BJ (cell line): ENCODE measurements at regions not wholly inside any gene's neighbourhood (a gene's known extent, or its start where the extent isn't known, plus 50 kb on each side); places are given as distances from the start of the nearest gene placed in this dataset.

ENCODE experiments used
- CTCF ChIA-PET: fragments of 350-600 bp; formaldehyde crosslinking; extraction: SDS; loops from one replicate; lab custom pipeline; 2021; ENCODE audit warnings: antibody characterized with exemption, inconsistent platforms; lab: Yijun Ruan, JAX
- POLR2A ChIA-PET: fragments of 300-600 bp; sonication (Branson Sonifier 250); formaldehyde crosslinking; extraction: SDS; loops from one replicate; lab custom pipeline; 2021; ENCODE audit warnings: antibody characterized with exemption; lab: Charles Lee
- DNase-seq: peaks from one replicate; pipeline ENCODE4 v3.0.0-alpha.2; 2011; ENCODE audit warnings: low read depth
- H3K27me3 ChIP-seq: 2 replicates; pipeline ENCODE4 v1.6.0; 2011; ENCODE audit warnings: low read length; ENCODE audit not compliant: control insufficient read depth, insufficient read depth
- H3K36me3 ChIP-seq: 2 replicates; pipeline ENCODE4 v1.5.1; 2011; ENCODE audit warnings: low read length; ENCODE audit not compliant: control insufficient read depth, insufficient read depth
- H3K4me3 ChIP-seq: 2 replicates; pipeline ENCODE4 v1.5.1; 2011; ENCODE audit warnings: low read depth, mild to moderate bottlenecking, control low read depth, low read length
- CTCF ChIP-seq: IDR thresholded peaks from 2 replicates; pipeline ENCODE4 v1.5.1; 2011; ENCODE audit warnings: low read depth, mild to moderate bottlenecking, control low read depth, inconsistent platforms, low read length, moderate library complexity; ENCODE audit not compliant: insufficient read depth

- TF ChIP-seq CTCF = no peak
- H3K4me3 ChIP-seq = no peak overlapping the region
- H3K27me3 ChIP-seq = no peaks in the 10 kb centered on the region
- H3K36me3 ChIP-seq = no peaks in the 10 kb centered on the region
- POLR2A ChIA-PET = no interaction called here
- CTCF ChIA-PET = no interaction called here
- DNase-seq = peak; percentile 2
Measured at GRCh38 chr7:112596260-112596659, 115.5 kb downstream of the LSMEM1 start.

GRCh38 chr7:112596981-112597380, 116.2 kb downstream of the LSMEM1 start:
- Histone ChIP-seq H3K27me3 (no peaks in the 10 kb centered on the region), H3K4me3 (no peak overlapping the region), H3K36me3 (no peaks in the 10 kb centered on the region)
- POLR2A ChIA-PET = no interaction called here
- DNase-seq = no peak
- TF ChIP-seq CTCF = no peak
- CTCF ChIA-PET = no interaction called here

- DNase-seq = no peak
- CTCF ChIA-PET = no interaction called here
- Histone ChIP-seq H3K27me3 (no peaks in the 10 kb centered on the region), H3K36me3 (no peaks in the 10 kb centered on the region), H3K4me3 (no peak overlapping the region)
- POLR2A ChIA-PET = no interaction called here
- no peak for TF ChIP-seq CTCF
Measured at GRCh38 chr7:112603673-112604072, 122.9 kb downstream of the LSMEM1 start.

- CTCF ChIA-PET = no interaction called here
- no peak overlapping the region for H3K4me3 ChIP-seq
- H3K36me3 ChIP-seq = no peaks in the 10 kb centered on the region
- no peak for TF ChIP-seq CTCF
- POLR2A ChIA-PET = no interaction called here
- H3K27me3 ChIP-seq = no peaks in the 10 kb centered on the region
- DNase-seq = no peak
Measured at GRCh38 chr7:112610636-112611035, 129.8 kb downstream of the LSMEM1 start.

GRCh38 chr7:112615701-112616100, 134.9 kb downstream of the LSMEM1 start:
- no peak for DNase-seq
- Histone ChIP-seq H3K4me3 (no peak overlapping the region), H3K27me3 (no peaks in the 10 kb centered on the region), H3K36me3 (no peaks in the 10 kb centered on the region)
- no peak for TF ChIP-seq CTCF
- ChIA-PET CTCF (no interaction called here), POLR2A (no interaction called here)
